Glutamatergic neuron (in vitro differentiated cells): ENCODE measurements at regions not wholly inside any gene's neighbourhood (a gene's known extent, or its start where the extent isn't known, plus 50 kb on each side); places are given as distances from the start of the nearest gene placed in this dataset.

Experiments
- DNase-seq: peaks from one replicate; pipeline ENCODE4 v3.0.0; 2022
- H3K27ac Mint-ChIP-seq: one replicate; pipeline ENCODE4 v1.8.0; 2020; ENCODE audit warnings: mild to moderate bottlenecking, mixed read lengths, inconsistent platforms; ENCODE audit not compliant: unreplicated experiment
- H3K27me3 Mint-ChIP-seq: one replicate; pipeline ENCODE4 v1.8.0; 2020; ENCODE audit warnings: mild to moderate bottlenecking, moderate library complexity, mixed read lengths, inconsistent platforms; ENCODE audit not compliant: unreplicated experiment
- H3K36me3 Mint-ChIP-seq: one replicate; pipeline ENCODE4 v1.8.0; 2020; ENCODE audit warnings: mild to moderate bottlenecking, mixed read lengths, inconsistent platforms; ENCODE audit not compliant: unreplicated experiment
- H3K4me1 Mint-ChIP-seq: one replicate; pipeline ENCODE4 v1.8.0; 2020; ENCODE audit warnings: mild to moderate bottlenecking, low read depth, mixed read lengths, inconsistent platforms; ENCODE audit not compliant: unreplicated experiment
- H3K4me3 Mint-ChIP-seq: one replicate; pipeline ENCODE4 v1.8.0; 2020; ENCODE audit warnings: mild to moderate bottlenecking, mixed read lengths, inconsistent platforms; ENCODE audit not compliant: unreplicated experiment
- H3K9me3 Mint-ChIP-seq: one replicate; pipeline ENCODE4 v1.8.0; 2020; ENCODE audit warnings: mild to moderate bottlenecking, moderate library complexity, mixed read lengths, inconsistent platforms; ENCODE audit not compliant: unreplicated experiment
- TF ChIP-seq, protein P1 (sequence below): fragments of 200-600 bp; sonication (generic); IDR thresholded peaks from one replicate; pipeline ENCODE4 v1.5.0; 2021; ENCODE audit not compliant: partially characterized antibody, unreplicated experiment

DNA sequence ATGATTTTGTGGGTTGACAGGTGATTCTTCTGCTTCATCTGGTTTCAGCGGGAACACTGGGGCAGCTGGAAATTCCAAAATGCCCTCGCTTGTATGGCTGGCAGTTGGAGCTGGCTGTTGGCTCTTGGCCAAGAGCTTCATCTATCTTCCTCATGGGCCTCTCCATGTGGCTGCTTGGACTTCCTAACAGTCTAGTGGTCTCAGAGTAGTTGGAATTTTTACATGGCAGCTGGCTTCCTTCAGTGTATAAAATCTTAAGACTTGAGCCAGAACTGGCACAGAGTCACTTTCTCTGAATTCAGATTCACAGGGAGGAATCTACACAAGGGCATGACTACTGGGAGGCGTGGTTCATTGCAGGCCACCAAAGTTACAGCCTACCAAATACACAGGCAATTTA lies 204.9 kb upstream of the RMST start:
- Mint-ChIP-seq H3K27me3 (no peaks in the 10 kb centered on the region), H3K9me3 (no peaks in the 10 kb centered on the region), H3K27ac (no peak overlapping the region), H3K4me1 (no peaks in the 10 kb centered on the region), H3K36me3 (no peaks in the 10 kb centered on the region), H3K4me3 (no peak overlapping the region)
- no peak for DNase-seq
- TF ChIP-seq, protein P1, sequence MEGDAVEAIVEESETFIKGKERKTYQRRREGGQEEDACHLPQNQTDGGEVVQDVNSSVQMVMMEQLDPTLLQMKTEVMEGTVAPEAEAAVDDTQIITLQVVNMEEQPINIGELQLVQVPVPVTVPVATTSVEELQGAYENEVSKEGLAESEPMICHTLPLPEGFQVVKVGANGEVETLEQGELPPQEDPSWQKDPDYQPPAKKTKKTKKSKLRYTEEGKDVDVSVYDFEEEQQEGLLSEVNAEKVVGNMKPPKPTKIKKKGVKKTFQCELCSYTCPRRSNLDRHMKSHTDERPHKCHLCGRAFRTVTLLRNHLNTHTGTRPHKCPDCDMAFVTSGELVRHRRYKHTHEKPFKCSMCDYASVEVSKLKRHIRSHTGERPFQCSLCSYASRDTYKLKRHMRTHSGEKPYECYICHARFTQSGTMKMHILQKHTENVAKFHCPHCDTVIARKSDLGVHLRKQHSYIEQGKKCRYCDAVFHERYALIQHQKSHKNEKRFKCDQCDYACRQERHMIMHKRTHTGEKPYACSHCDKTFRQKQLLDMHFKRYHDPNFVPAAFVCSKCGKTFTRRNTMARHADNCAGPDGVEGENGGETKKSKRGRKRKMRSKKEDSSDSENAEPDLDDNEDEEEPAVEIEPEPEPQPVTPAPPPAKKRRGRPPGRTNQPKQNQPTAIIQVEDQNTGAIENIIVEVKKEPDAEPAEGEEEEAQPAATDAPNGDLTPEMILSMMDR, result no peak

DNA sequence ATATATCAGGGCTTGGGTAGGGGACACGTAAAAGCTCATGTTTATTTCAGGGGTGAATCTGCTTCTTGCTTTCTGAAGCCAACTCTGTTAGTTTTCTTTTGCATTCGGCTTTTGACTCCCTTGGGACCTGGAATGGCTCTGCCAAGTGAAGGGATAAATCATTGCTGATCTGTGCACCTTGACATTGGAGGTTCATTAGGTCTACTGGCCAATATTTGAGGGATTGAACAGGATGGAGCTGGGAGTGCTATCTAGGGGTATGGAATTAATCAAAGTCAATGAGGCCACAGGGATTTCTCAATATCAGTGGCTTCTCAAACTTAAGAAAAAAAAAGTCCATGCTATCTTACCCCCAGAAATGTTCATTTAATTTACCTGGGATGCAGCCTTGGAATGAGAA lies 203.5 kb upstream of the RMST start:
- H3K4me3 Mint-ChIP-seq, result no peak overlapping the region
- H3K27ac Mint-ChIP-seq, result no peak overlapping the region
- no peaks in the 10 kb centered on the region for H3K36me3 Mint-ChIP-seq
- H3K4me1 Mint-ChIP-seq, result no peaks in the 10 kb centered on the region
- no peak for DNase-seq
- no peaks in the 10 kb centered on the region for H3K9me3 Mint-ChIP-seq
- TF ChIP-seq, protein P1, result no peak
- H3K27me3 Mint-ChIP-seq, result no peaks in the 10 kb centered on the region

DNA sequence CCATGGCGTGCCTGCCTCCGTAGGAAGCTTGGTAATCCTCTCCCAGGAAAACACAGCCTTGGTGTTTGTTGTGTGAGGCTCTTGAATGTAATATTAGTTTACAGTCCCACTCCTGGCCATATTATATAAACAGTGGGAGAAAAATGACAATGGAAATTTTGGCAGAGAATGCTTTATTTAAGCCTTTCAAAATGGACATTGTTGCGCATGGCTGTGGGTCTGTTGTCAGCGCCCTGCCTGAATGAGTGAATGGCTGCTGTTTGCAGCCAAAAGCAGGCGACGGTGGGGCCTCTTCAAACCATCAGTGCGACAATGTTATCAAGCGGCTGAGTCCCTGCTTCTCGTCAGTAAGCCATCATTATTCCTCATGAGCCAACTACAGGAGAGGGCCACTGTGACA lies 201.8 kb upstream of the RMST start:
- H3K4me1 Mint-ChIP-seq, result no peaks in the 10 kb centered on the region
- TF ChIP-seq, protein P1, result no peak
- no peak overlapping the region for H3K27ac Mint-ChIP-seq

DNA sequence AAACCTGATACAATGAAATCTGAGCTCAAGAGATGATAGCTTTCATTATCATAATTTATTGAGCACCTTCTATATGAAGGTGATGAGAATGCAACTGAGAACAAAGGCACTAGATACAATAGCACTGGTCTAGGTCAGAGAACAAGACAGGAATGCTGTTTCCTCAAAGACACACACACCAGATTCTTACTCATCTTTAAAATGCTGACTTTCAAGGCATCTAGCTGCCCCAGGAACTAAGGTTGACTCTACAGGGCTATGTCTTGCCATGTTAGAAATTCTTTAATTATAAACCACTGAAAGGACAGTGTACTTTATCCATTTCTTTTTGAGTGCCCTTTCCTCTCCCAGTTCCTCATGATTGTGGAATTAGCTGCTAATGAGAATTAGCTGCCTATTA lies 195.4 kb upstream of the RMST start:
- no peak overlapping the region for H3K27ac Mint-ChIP-seq

More for the DNA sequence above, 201.8 kb upstream of the RMST start:
- Mint-ChIP-seq H3K27me3 (no peaks in the 10 kb centered on the region), H3K4me3 (no peak overlapping the region), H3K36me3 (no peaks in the 10 kb centered on the region), H3K9me3 (no peaks in the 10 kb centered on the region)
- no peak for DNase-seq

DNA sequence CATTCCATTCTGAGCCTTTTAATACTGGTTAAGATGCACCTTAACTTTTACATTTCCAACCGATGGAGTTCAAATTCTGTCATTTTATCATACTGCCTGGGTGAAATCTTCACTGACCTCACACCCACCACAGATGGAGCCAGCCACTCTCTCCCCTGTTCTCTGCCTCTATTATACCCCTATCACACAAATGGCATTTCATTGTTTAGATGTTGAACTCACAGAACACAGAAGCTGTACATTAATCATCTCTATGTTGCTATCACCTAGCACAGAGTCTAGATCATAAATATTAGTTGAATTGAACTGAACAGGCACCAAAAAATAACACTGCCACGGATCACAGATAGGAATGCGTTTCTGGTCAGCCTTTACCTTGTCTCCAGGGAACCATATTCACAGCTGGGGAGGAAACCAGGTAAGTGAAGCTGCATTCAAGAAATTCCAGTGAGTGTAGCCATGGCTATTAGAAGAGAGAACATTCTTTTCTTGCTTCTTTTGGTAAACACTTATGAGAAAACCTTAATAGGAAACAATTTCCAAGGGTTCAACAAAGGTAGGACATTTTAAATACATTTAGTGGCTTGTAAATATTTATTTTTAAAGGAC lies 194.9 kb upstream of the RMST start:
- Mint-ChIP-seq H3K4me3 (no peak overlapping the region), H3K9me3 (no peaks in the 10 kb centered on the region), H3K4me1 (no peaks in the 10 kb centered on the region), H3K36me3 (peaks cover 9% of the 10 kb centered on the region), H3K27me3 (no peaks in the 10 kb centered on the region), H3K27ac (no peak overlapping the region)
- TF ChIP-seq, protein P1, result no peak
- DNase-seq, result no peak

More for the DNA sequence above, 195.4 kb upstream of the RMST start:
- H3K36me3 Mint-ChIP-seq, result peaks cover 6% of the 10 kb centered on the region
- DNase-seq, result no peak
- no peaks in the 10 kb centered on the region for H3K9me3 Mint-ChIP-seq
- TF ChIP-seq, protein P1, result no peak
- H3K4me1 Mint-ChIP-seq, result no peaks in the 10 kb centered on the region
- no peaks in the 10 kb centered on the region for H3K27me3 Mint-ChIP-seq
- H3K4me3 Mint-ChIP-seq, result no peak overlapping the region
